ENCODE measurements at regions not wholly inside any gene's neighbourhood (a gene's known extent, or its start where the extent isn't known, plus 50 kb on each side); places are given as distances from the start of the nearest gene placed in this dataset.

GRCh38 chrX:45353456-45353855, 152.8 kb upstream of the DIPK2B start:
- POLR2A ChIA-PET = no interaction called here
- Histone ChIP-seq H3K27me3 (ENCODE audit: control insufficient read depth in 1 of 2, insufficient read depth in 2 of 2, low read length in 2 of 2) (no peaks in the 10 kb centered on the region), H3K79me2 (ENCODE audit: insufficient read depth, low read length) (no peaks in the 10 kb centered on the region), H4K20me1 (ENCODE audit: insufficient read depth, low read length) (no peaks in the 10 kb centered on the region), H3K27ac (ENCODE audit: extremely low read length, insufficient read depth, low read length) (no peak overlapping the region), H3K36me3 (replicated peaks in 1 of 2; ENCODE audit: control insufficient read depth in 1 of 2, insufficient read depth in 2 of 2, low read length in 2 of 2) (no peaks in the 10 kb centered on the region), H3K4me1 (ENCODE audit: insufficient read depth, low read length) (no peaks in the 10 kb centered on the region), H3K4me3 (replicated peaks in 1 of 3; ENCODE audit: insufficient read depth in 1 of 3, low read depth in 2 of 3, low read length in 3 of 3) (no peak overlapping the region), H3K9ac (ENCODE audit: insufficient read depth, low read depth, low read length) (no peak overlapping the region), H2AFZ (ENCODE audit: low read length) (no peak overlapping the region), H3K9me3 (ENCODE audit: low read length) (no peaks in the 10 kb centered on the region), H3K4me2 (ENCODE audit: low read depth, low read length) (no peak overlapping the region)
- ATAC-seq (no peak), FAIRE-seq (no peak), DNase-seq (ENCODE audit: low spot score) (no peak)
- intact Hi-C loops (cut with micrococcal nuclease; ENCODE audit: unreplicated experiment) (no loop called here), in situ Hi-C loops (cut with HindIII; ENCODE audit: extremely low pct_ligation_motif_present, low pct_unique_long_range_greater_than_20kb) (no loop called here)
- BruUV-seq (replicated peaks) = no TSS peak
- WGBS (ENCODE audit: low lambda C conversion rate) = 9% methylated on average over 3 of the region's 3 CpGs
- CTCF ChIA-PET (ENCODE audit: low intra/inter-chr PET ratio, low total read pairs) = no interaction called here
- no peak for TF ChIP-seq NFATC3 (CRISPR knock-in tag; IDR thresholded peaks at IDR 0.05)
- no peak for TF ChIP-seq ATF4 (CRISPR knock-in tag; IDR thresholded peaks at IDR 0.05)
- TF ChIP-seq KAT2B (IDR thresholded peaks at IDR 0.05; ENCODE audit: borderline replicate concordance, low read depth, low read length) = no peak
- no peak for TF ChIP-seq SRSF4 (IDR thresholded peaks at IDR 0.05; ENCODE audit: low read depth, low read length, poor library complexity, severe bottlenecking)
- TF ChIP-seq MEIS1 (CRISPR knock-in tag; IDR thresholded peaks at IDR 0.05; ENCODE audit: borderline replicate concordance) = no peak
- no peak for TF ChIP-seq ZEB1 (IDR thresholded peaks at IDR 0.05; ENCODE audit: insufficient replicate concordance, low read depth)
- no peak for TF ChIP-seq PAWR (CRISPR knock-in tag; IDR thresholded peaks at IDR 0.05; ENCODE audit: borderline replicate concordance)
- TF ChIP-seq TBL1XR1 (IDR thresholded peaks at IDR 0.05; ENCODE audit: borderline replicate concordance, low read length, partially characterized antibody) = no peak
- TF ChIP-seq AHDC1 (CRISPR knock-in tag; IDR thresholded peaks at IDR 0.05; ENCODE audit: borderline replicate concordance) = no peak
- no peak for TF ChIP-seq TEAD2 (CRISPR knock-in tag; IDR thresholded peaks at IDR 0.05)
- no peak for TF ChIP-seq FOXO4 (CRISPR knock-in tag; conservative IDR thresholded peaks at IDR 0.05)
- TF ChIP-seq ZNF879 (CRISPR knock-in tag; IDR thresholded peaks at IDR 0.05) = no peak
- no peak for TF ChIP-seq HOXA5 (CRISPR knock-in tag; IDR thresholded peaks at IDR 0.05)
- TF ChIP-seq HDAC2 (CRISPR knock-in tag; IDR thresholded peaks at IDR 0.05) = no peak
- no peak for TF ChIP-seq SIN3B (IDR thresholded peaks at IDR 0.05; ENCODE audit: low read length)
